Activated T-helper 2 cell treated with anti-CD3 and anti-CD28 coated beads, Interferon-gamma antibody, Interleukin-2, Interleukin-4, amounts not matched to agents 10 μg/mL and 5 μg/mL and 100 μg/mL, durations not matched to agents 14 hours and 24 hours and 36 hours (primary cell): ENCODE measurements at regions not wholly inside any gene's neighbourhood (a gene's known extent, or its start where the extent isn't known, plus 50 kb on each side); places are given as distances from the start of the nearest gene placed in this dataset.

Experiments used
- DNase-seq: peaks from one replicate; pipeline ENCODE4 v3.0.0; 2021; ENCODE audit warnings: low spot score
- H3K27ac Mint-ChIP-seq: one replicate; pipeline ENCODE4 v1.8.0; 2021; ENCODE audit warnings: mixed read lengths
- H3K27me3 Mint-ChIP-seq: one replicate; pipeline ENCODE4 v1.8.0; 2021; ENCODE audit warnings: low read depth, mixed read lengths
- H3K36me3 Mint-ChIP-seq: one replicate; pipeline ENCODE4 v1.8.0; 2021; ENCODE audit warnings: low read depth, mixed read lengths
- H3K4me1 Mint-ChIP-seq: one replicate; pipeline ENCODE4 v1.8.0; 2021; ENCODE audit warnings: low read depth, mixed read lengths
- H3K4me3 Mint-ChIP-seq: one replicate; pipeline ENCODE4 v1.8.0; 2021; ENCODE audit warnings: low read depth, mild to moderate bottlenecking, moderate library complexity, mixed read lengths
- H3K9me3 Mint-ChIP-seq: one replicate; pipeline ENCODE4 v1.8.0; 2021; ENCODE audit warnings: mixed read lengths
- intact Hi-C: fragments of 100-400 bp; cut with micrococcal nuclease; formaldehyde crosslinking; loops from one replicate; pipeline ENCODE4 v1.15.1; 2023

DNA sequence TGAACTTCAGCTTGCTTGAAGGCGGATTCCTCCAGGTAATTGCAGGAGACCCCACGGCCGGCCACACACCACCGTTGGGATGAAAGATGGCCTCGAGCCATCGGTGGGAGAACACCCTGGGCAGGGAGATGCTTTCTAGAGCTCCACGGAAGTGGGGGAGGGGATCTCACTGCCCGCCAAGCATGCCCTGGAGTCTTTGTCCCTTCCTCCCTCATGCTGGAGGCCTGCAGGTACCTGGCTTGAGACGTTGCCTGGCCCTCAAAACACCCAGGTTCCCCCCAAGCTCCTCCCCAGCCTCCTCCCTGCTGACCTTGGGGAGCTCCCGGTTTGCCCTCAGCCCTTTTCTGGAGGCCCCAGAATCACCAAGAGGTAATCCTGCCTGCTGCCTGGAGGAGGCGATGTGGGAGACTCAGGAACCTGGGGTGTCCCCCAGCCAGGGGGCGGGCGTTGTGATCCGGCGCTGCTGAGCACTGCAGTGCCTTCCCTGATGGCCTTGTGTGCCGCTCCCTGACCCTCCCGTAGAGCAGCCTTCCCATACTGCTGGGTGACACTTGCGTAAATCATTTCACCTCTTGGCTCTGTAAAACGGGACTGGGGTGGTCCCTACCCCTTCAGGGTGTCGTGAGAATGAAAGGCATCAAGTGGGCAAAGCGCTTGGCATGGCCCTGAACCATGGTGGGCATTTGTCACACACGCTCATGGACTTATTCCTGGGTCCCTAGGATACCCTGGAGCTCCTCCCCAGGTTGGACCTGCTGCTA lies 91.4 kb downstream of the CEBPB start:
- intact Hi-C loops = no loop called here
- Mint-ChIP-seq H3K36me3 (no peaks in the 10 kb centered on the region), H3K27me3 (no peaks in the 10 kb centered on the region), H3K27ac (no peak overlapping the region), H3K9me3 (no peaks in the 10 kb centered on the region), H3K4me3 (no peak overlapping the region), H3K4me1 (peaks cover 31% of the 10 kb centered on the region)
- no peak for DNase-seq

DNA sequence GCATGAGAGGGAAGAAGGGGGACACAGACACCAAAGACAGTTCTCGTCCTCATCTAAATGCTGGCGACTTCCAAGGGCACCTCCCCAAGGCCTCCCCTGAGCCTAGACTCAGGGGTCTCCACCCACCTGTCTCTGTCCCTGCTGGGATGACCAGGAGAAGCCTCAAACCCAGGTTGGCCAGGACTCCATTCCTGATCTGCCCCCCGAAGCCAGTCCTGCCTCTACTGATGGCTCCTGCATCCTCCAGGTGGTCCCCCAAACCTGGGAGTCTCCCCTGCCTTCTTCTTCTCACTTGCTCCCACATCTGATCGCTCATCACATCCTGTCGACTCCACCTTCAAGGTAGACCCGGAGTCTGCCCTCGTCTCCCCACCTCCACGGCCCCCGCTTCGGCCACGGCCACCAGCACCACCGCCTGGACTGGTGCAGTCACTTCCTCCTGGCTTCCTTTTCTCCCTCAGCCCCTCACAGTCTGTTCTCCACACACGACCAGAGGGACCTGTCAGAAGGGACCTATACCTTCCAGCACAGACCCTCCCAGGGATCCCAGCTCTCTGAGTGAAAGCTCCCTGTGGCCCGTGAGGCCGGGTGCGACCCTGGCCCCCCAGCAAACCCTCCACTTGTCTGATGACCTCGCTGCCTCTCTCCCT lies 92.1 kb downstream of the CEBPB start:
- DNase-seq = no peak

GRCh38 chr20:50283370-50283769 lies 92.7 kb downstream of the CEBPB start:
- Mint-ChIP-seq H3K9me3 (no peaks in the 10 kb centered on the region), H3K4me3 (no peak overlapping the region), H3K27me3 (no peaks in the 10 kb centered on the region), H3K27ac (peak overlapping the region; percentile 36), H3K36me3 (no peaks in the 10 kb centered on the region), H3K4me1 (peaks cover 31% of the 10 kb centered on the region)
- intact Hi-C loops = no loop called here
- DNase-seq = no peak

More for the DNA sequence above, 92.1 kb downstream of the CEBPB start:
- H3K27me3 Mint-ChIP-seq = no peaks in the 10 kb centered on the region
- no peaks in the 10 kb centered on the region for H3K36me3 Mint-ChIP-seq
- no peak overlapping the region for H3K27ac Mint-ChIP-seq
- intact Hi-C loops = no loop called here
- peaks cover 31% of the 10 kb centered on the region for H3K4me1 Mint-ChIP-seq
- H3K9me3 Mint-ChIP-seq = no peaks in the 10 kb centered on the region
- no peak overlapping the region for H3K4me3 Mint-ChIP-seq

DNA sequence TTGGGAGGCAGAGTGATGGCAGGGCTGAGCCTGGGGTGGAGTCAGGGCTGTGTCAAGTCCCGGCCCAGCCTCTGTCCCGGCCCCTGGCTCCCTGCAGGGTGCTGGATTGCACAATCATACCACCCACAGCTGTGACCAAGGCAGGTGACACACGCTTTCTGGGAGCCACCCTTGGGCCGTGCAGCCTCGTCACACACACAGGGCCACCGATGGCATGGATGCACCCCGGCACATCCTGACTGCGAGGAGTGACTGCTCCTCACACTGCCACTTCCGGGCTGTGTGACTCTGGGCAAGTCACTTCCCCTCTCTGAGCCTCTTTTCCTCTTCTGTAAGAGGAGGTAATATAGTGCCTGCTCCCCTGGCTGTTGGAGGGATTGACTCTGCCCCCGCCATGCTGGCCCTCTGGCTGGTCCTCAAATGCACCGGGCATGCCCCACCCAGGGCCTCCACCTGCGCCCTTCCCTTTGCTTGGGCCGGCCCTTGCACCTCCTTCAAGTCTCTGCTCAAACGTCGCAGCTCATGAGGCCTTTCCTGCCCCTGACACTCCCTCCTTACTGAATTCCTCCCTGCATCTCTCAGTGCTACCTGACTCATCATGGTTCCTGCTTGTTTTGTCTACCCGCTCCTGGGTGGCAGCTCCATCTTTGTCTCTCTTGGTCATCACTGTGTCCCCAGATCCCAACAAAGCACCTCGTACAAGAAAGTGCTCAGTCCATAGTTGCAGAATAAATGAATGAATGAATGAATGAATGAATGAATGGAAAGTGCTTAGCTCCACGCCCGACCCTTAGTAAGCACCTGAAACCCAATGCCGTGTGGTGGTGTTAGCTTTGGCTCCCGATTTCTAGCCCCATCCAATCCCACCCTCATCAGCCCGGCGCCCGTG lies 93.5 kb downstream of the CEBPB start:
- H3K27me3 Mint-ChIP-seq = no peaks in the 10 kb centered on the region
- no peak overlapping the region for H3K4me3 Mint-ChIP-seq
- no peaks in the 10 kb centered on the region for H3K9me3 Mint-ChIP-seq
- intact Hi-C loops = loop anchor here (2.0 kb wide), 1 partner anchor 55 kb away; no protein-coding TSS in a partner anchor
- H3K27ac Mint-ChIP-seq = peak overlapping the region; percentile 43
- H3K4me1 Mint-ChIP-seq = peaks cover 31% of the 10 kb centered on the region
- DNase-seq = no peak
- H3K36me3 Mint-ChIP-seq = no peaks in the 10 kb centered on the region

GRCh38 chr20:50284811-50285375 lies 94.3 kb downstream of the CEBPB start:
- Mint-ChIP-seq H3K27ac (peak overlapping the region; percentile 30), H3K27me3 (no peaks in the 10 kb centered on the region)

GRCh38 chr20:50285376-50286173 lies 94.9 kb downstream of the CEBPB start:
- Mint-ChIP-seq H3K36me3 (no peaks in the 10 kb centered on the region), H3K27me3 (no peaks in the 10 kb centered on the region), H3K9me3 (no peaks in the 10 kb centered on the region), H3K27ac (peak overlapping the region; percentile 73), H3K4me1 (peaks cover 31% of the 10 kb centered on the region), H3K4me3 (no peak overlapping the region)
- DNase-seq = no peak
- intact Hi-C loops = loop anchor here (2.0 to 5.0 kb wide), 2 partner anchors 53 to 93 kb away; partner anchors contain the start of gene CEBPB

More at GRCh38 chr20:50284811-50285375, 94.3 kb downstream of the CEBPB start:
- intact Hi-C loops = loop anchor here (2.0 to 5.0 kb wide), 2 partner anchors 54 to 93 kb away; partner anchors contain the start of gene CEBPB
- H3K36me3 Mint-ChIP-seq = no peaks in the 10 kb centered on the region
- no peak overlapping the region for H3K4me3 Mint-ChIP-seq
- no peaks in the 10 kb centered on the region for H3K9me3 Mint-ChIP-seq
- H3K4me1 Mint-ChIP-seq = peaks cover 31% of the 10 kb centered on the region
- no peak for DNase-seq

- intact Hi-C loops = loop anchor here (5.0 kb wide), 1 partner anchor 94 kb away; the partner anchor contains the start of gene CEBPB
- Mint-ChIP-seq H3K36me3 (no peaks in the 10 kb centered on the region), H3K27ac (peak overlapping the region; percentile 73)
Measured at GRCh38 chr20:50286174-50286511, 95.5 kb downstream of the CEBPB start.

DNA sequence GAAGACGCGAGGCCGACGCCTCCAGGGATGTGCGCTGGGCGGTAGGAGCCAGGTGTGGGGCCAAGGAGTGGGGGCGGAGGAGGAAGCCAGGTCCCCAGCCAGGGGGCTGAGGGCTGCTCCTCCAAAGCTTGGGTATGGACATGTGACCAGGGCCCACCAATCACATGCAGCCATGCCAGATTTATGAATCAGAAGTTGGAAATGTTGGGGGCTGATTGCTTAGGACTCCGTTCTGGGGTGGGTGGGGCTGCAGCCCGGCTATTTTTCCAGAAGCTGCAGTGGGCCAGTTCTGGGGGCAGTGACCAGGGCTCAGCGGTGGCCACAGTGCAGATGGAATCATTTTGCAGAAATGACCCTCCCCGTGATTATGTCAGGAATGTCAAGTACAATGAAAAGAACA lies 96.0 kb downstream of the CEBPB start:
- intact Hi-C loops = loop anchor here (5.0 kb wide), 1 partner anchor 94 kb away; the partner anchor contains the start of gene CEBPB
- Mint-ChIP-seq H3K4me1 (peaks cover 31% of the 10 kb centered on the region), H3K27me3 (no peaks in the 10 kb centered on the region), H3K27ac (no peak overlapping the region), H3K4me3 (no peak overlapping the region), H3K9me3 (no peaks in the 10 kb centered on the region), H3K36me3 (no peaks in the 10 kb centered on the region)
- no peak for DNase-seq

More at GRCh38 chr20:50286174-50286511, 95.5 kb downstream of the CEBPB start:
- Mint-ChIP-seq H3K9me3 (no peaks in the 10 kb centered on the region), H3K4me1 (peaks cover 31% of the 10 kb centered on the region), H3K4me3 (no peak overlapping the region), H3K27me3 (no peaks in the 10 kb centered on the region)
- no peak for DNase-seq

DNA sequence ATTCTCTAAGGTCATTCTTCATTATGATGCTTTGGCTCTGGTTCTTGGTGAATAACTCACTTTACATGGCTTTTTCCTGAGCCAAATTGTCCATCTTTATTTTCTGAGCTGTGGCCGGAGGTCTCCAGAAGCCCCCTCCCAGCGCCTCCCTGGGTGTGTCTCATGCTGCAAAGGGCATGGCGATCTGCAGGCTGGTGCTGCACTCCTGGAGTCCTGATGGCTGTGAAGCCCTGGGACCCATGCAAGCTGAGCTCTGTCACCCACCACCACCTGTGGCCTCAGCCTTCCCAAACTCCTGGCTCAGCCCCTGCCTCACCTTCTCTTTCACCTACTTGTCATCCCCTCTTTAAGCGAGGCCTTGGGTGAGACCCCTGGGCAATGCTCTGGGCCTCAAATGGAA lies 96.9 kb downstream of the CEBPB start:
- Mint-ChIP-seq H3K9me3 (no peaks in the 10 kb centered on the region), H3K4me3 (no peak overlapping the region), H3K4me1 (peaks cover 31% of the 10 kb centered on the region), H3K27me3 (no peaks in the 10 kb centered on the region), H3K27ac (no peak overlapping the region), H3K36me3 (no peaks in the 10 kb centered on the region)
- intact Hi-C loops = loop anchor here (5.0 kb wide), 1 partner anchor 95 kb away; the partner anchor contains the start of gene CEBPB
- no peak for DNase-seq

DNA sequence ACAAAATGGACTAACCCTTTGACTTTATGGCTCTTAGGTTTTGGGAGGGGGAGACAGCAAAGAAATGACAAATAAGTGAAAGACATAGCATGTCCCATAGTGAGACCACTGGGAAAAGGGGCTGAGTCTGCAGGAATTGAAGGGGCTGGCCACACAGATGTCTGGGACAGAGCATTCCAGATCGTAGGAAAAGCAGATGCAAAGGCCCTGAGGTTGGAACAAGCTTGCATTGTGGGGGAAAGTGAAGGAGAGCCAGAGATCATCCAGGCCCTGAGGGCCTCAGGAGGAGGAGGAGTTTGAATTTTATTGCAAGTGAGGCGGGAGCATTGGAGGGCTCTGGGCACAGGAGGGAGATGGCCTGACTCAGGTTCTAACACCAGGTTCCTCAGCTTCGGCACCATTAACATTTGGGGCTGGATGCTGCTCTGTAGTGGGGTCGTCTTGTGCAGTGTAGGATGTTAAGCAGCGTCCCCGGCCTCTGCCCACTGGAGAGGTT lies 97.5 kb downstream of the CEBPB start:
- Mint-ChIP-seq H3K36me3 (no peaks in the 10 kb centered on the region), H3K4me1 (peaks cover 26% of the 10 kb centered on the region), H3K27ac (no peak overlapping the region), H3K4me3 (no peak overlapping the region), H3K27me3 (no peaks in the 10 kb centered on the region), H3K9me3 (no peaks in the 10 kb centered on the region)
- intact Hi-C loops = loop anchor here (5.0 kb wide), 1 partner anchor 96 kb away; the partner anchor contains the start of gene CEBPB
- no peak for DNase-seq

DNA sequence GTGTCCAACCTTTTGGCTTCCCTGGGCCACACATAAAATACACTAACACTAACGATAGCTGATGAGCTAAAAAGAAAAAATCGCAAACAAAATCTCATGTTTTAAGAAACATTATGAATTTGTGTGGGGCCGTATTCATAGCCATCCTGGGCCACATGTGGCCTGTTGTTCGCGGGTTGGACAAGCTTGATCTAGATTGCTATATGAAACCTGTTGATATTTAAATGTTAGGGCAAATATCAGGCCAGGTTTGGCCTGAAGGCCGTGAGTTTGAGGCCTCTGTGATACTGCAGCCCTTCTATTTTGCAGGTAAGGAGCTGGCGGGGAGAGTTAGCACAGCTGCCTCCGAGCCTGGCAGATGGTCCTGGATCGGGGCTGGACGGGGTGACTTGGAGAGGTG lies 99.0 kb downstream of the CEBPB start:
- H3K36me3 Mint-ChIP-seq = no peaks in the 10 kb centered on the region
- no peak overlapping the region for H3K4me3 Mint-ChIP-seq
- H3K9me3 Mint-ChIP-seq = no peaks in the 10 kb centered on the region
- no peaks in the 10 kb centered on the region for H3K27me3 Mint-ChIP-seq
- no peak for DNase-seq
- H3K4me1 Mint-ChIP-seq = peaks cover 17% of the 10 kb centered on the region
- H3K27ac Mint-ChIP-seq = no peak overlapping the region
- intact Hi-C loops = loop anchor here (5.0 kb wide), 1 partner anchor 97 kb away; the partner anchor contains the start of gene CEBPB
